AG10803 (cell line): ENCODE measurements at regions not wholly inside any gene's neighbourhood (a gene's known extent, or its start where the extent isn't known, plus 50 kb on each side); places are given as distances from the start of the nearest gene placed in this dataset.

Source experiments
- DNase-seq: peaks from one replicate; pipeline ENCODE4 v3.0.0; 2010; ENCODE audit warnings: low read depth
- H3K4me3 ChIP-seq: 2 replicates; pipeline ENCODE4 v1.5.1; 2011; ENCODE audit warnings: mild to moderate bottlenecking, low read length, control low read depth
- CTCF ChIP-seq: conservative IDR thresholded peaks from 2 replicates; pipeline ENCODE4 v1.5.1; 2011; ENCODE audit warnings: mild to moderate bottlenecking, low read length, control low read depth, inconsistent platforms

- no peak overlapping the region for H3K4me3 ChIP-seq
- TF ChIP-seq CTCF = no peak
- DNase-seq = no peak
Measured at GRCh38 chr13:74215420-74215819, 81.2 kb upstream of the KLF12 start.

GRCh38 chr13:74214321-74214720, 80.1 kb upstream of the KLF12 start:
- H3K4me3 ChIP-seq = no peak overlapping the region

GRCh38 chr13:74210693-74211393, 76.6 kb upstream of the KLF12 start:
- no peak for TF ChIP-seq CTCF
- DNase-seq = peak; percentile 99
- H3K4me3 ChIP-seq = no peak overlapping the region; the same call in 1 of the 2 replicates

More at GRCh38 chr13:74214321-74214720, 80.1 kb upstream of the KLF12 start:
- DNase-seq = no peak
- no peak for TF ChIP-seq CTCF

GRCh38 chr13:74206855-74207254, 72.7 kb upstream of the KLF12 start:
- no peak overlapping the region for H3K4me3 ChIP-seq
- DNase-seq = no peak
- no peak for TF ChIP-seq CTCF

GRCh38 chr13:74206061-74206561, 71.9 kb upstream of the KLF12 start:
- no peak for TF ChIP-seq CTCF
- H3K4me3 ChIP-seq = no peak overlapping the region
- DNase-seq = peak; percentile 91

GRCh38 chr13:74205313-74205690, 71.1 kb upstream of the KLF12 start:
- TF ChIP-seq CTCF = no peak
- no peak overlapping the region for H3K4me3 ChIP-seq
- DNase-seq = no peak

GRCh38 chr13:74204602-74205312, 70.6 kb upstream of the KLF12 start:
- no peak for TF ChIP-seq CTCF
- DNase-seq = peak; percentile 75
- no peak overlapping the region for H3K4me3 ChIP-seq
